ENCODE measurements at regions not wholly inside any gene's neighbourhood (a gene's known extent, or its start where the extent isn't known, plus 50 kb on each side); places are given as distances from the start of the nearest gene placed in this dataset.

DNA sequence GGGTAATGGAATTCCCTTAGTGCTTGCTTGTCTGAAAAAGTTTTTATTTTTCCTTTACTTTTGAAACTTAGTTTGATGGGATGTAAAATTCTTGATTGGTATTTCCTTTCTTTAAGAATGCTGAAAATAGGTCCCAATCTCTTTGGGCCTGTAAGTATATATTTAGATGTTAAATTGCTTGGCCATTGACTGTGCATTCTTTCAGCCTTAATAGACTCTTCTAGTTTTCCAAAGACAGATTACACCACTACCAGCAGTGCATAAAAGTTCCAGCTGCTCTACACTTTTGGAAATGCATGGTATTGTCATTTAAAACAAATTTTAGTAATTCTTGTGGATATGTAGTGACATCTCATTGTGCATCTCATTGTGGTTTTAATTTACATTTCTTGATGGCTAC, 464.8 kb upstream of the USP24 start:
- TF ChIP-seq TAF1 (IDR thresholded peaks at IDR 0.05; ENCODE audit: borderline replicate concordance, low read depth, low read length) (no peak), POLR2A (IDR thresholded peaks at IDR 0.05; ENCODE audit: low read depth, low read length) (no peak)
